Neural cell (in vitro differentiated cells): ENCODE measurements at regions not wholly inside any gene's neighbourhood (a gene's known extent, or its start where the extent isn't known, plus 50 kb on each side); places are given as distances from the start of the nearest gene placed in this dataset.

Experiments used
- H2AFZ ChIP-seq: fragments of 200-600, 300-800 bp; sonication (generic), shearing (Covaris generic); 2 replicates; pipeline ENCODE4 v1.6.0; 2014; ENCODE audit warnings: low read depth, mild to moderate bottlenecking, antibody characterized with exemption, low read length, moderate library complexity
- H3F3A ChIP-seq: fragments of 200-600 bp; shearing (Covaris generic); 2 replicates; pipeline ENCODE4 v1.6.1; 2016; ENCODE audit warnings: mild to moderate bottlenecking, moderate library complexity, mixed read lengths, antibody characterized with exemption, low read length; ENCODE audit not compliant: insufficient read depth, poor library complexity, severe bottlenecking
- H3K27ac ChIP-seq: fragments of 200-600, 300-800 bp; sonication (generic), shearing (Covaris generic); 2 replicates; pipeline ENCODE4 v1.5.1; 2014; ENCODE audit warnings: mild to moderate bottlenecking, low read length, moderate library complexity
- H3K27me3 ChIP-seq: fragments of 300-800, 200-600 bp; sonication (generic), shearing (Covaris generic); 2 replicates; pipeline ENCODE4 v1.6.0; 2014; ENCODE audit warnings: mild to moderate bottlenecking, low read depth, low read length, moderate library complexity; ENCODE audit not compliant: insufficient read depth
- H3K36me3 ChIP-seq: fragments of 300-800, 200-600 bp; sonication (generic), shearing (Covaris generic); 2 replicates; pipeline ENCODE4 v1.5.1; 2014; ENCODE audit warnings: mild to moderate bottlenecking, antibody characterized with exemption, low read length, moderate library complexity; ENCODE audit not compliant: insufficient read depth
- H3K4me2 ChIP-seq: fragments of 300-800, 200-600 bp; sonication (generic), shearing (Covaris generic); 2 replicates; pipeline ENCODE4 v1.6.0; 2014; ENCODE audit warnings: mild to moderate bottlenecking, low read length
- H3K4me3 ChIP-seq: fragments of 300-800, 200-600 bp; sonication (generic), shearing (Covaris generic); 2 replicates; pipeline ENCODE4 v1.5.1; 2014; ENCODE audit warnings: mild to moderate bottlenecking, low read length, moderate library complexity
- H3K79me2 ChIP-seq: fragments of 200-600 bp; shearing (Covaris generic); replicated peaks from 2 replicates; pipeline ENCODE4 v1.6.0; 2014; ENCODE audit warnings: mild to moderate bottlenecking, low read length, moderate library complexity; ENCODE audit not compliant: insufficient read depth
- H3K9ac ChIP-seq: fragments of 300-800, 200-600 bp; sonication (generic), shearing (Covaris generic); 2 replicates; pipeline ENCODE4 v1.6.1; 2016; ENCODE audit warnings: mild to moderate bottlenecking, low read length, mixed read lengths
- H3K9me2 ChIP-seq: fragments of 200-600 bp; shearing (Covaris generic); 2 replicates; pipeline ENCODE4 v1.6.1; 2016; ENCODE audit warnings: mild to moderate bottlenecking, low read length, mixed read lengths; ENCODE audit not compliant: insufficient read depth
- H3K9me3 ChIP-seq: fragments of 200-600, 300-800 bp; sonication (generic), shearing (Covaris generic); 2 replicates; pipeline ENCODE4 v1.6.1; 2016; ENCODE audit warnings: mild to moderate bottlenecking, mixed run types, low read length, moderate library complexity, mixed read lengths
- H4K20me1 ChIP-seq: fragments of 200-600 bp; shearing (Covaris generic); 2 replicates; pipeline ENCODE4 v1.6.1; 2016; ENCODE audit warnings: mild to moderate bottlenecking, mixed run types; ENCODE audit not compliant: insufficient read depth
- CTCF ChIP-seq: fragments of 450-650 bp; IDR thresholded peaks from 2 replicates; pipeline ENCODE4 v1.5.1; 2014; ENCODE audit warnings: antibody characterized with exemption, mild to moderate bottlenecking, moderate library complexity; ENCODE audit not compliant: poor library complexity, severe bottlenecking
- EP300 ChIP-seq: fragments of 450-650 bp; conservative IDR thresholded peaks from 2 replicates; pipeline ENCODE4 v1.6.1; 2014; ENCODE audit warnings: antibody characterized with exemption, mild to moderate bottlenecking, moderate library complexity; ENCODE audit not compliant: poor library complexity, severe bottlenecking
- EZH2 ChIP-seq: fragments of 200-600, 300-800 bp; shearing (Covaris generic), sonication (generic); IDR thresholded peaks from 2 replicates; pipeline ENCODE4 v1.6.1; 2014; ENCODE audit warnings: antibody characterized with exemption, low read length, borderline replicate concordance, mild to moderate bottlenecking; ENCODE audit not compliant: insufficient read depth, poor library complexity, severe bottlenecking
- MXI1 ChIP-seq: fragments of 450-650 bp; conservative IDR thresholded peaks from 2 replicates; pipeline ENCODE4 v1.6.1; 2014; ENCODE audit warnings: antibody characterized with exemption, mild to moderate bottlenecking; ENCODE audit not compliant: poor library complexity, severe bottlenecking
- POLR2AphosphoS5 ChIP-seq: IDR thresholded peaks from 2 replicates; pipeline ENCODE4 v1.6.1; 2012
- RAD21 ChIP-seq: fragments of 450-650 bp; conservative IDR thresholded peaks from 2 replicates; pipeline ENCODE4 v1.6.1; 2014; ENCODE audit warnings: antibody characterized with exemption, mild to moderate bottlenecking, moderate library complexity
- REST ChIP-seq: IDR thresholded peaks from 2 replicates; pipeline ENCODE4 v1.6.1; 2012; ENCODE audit warnings: borderline replicate concordance
- SMC3 ChIP-seq: fragments of 450-650 bp; conservative IDR thresholded peaks from 2 replicates; pipeline ENCODE4 v1.6.1; 2014; ENCODE audit warnings: antibody characterized with exemption, mild to moderate bottlenecking, moderate library complexity; ENCODE audit not compliant: poor library complexity
- TAF1 ChIP-seq: IDR thresholded peaks from 2 replicates; pipeline ENCODE4 v1.6.1; 2012; ENCODE audit warnings: low read depth

- Histone ChIP-seq H3F3A (no peaks in the 10 kb centered on the region), H3K4me3 (no peak overlapping the region), H3K36me3 (no peaks in the 10 kb centered on the region), H3K9ac (no peak overlapping the region), H3K27ac (no peak overlapping the region), H2AFZ (no peak overlapping the region), H3K9me3 (no peaks in the 10 kb centered on the region), H3K9me2 (no peaks in the 10 kb centered on the region), H3K4me2 (no peak overlapping the region), H3K27me3 (no peaks in the 10 kb centered on the region), H4K20me1 (no peaks in the 10 kb centered on the region), H3K79me2 (no peaks in the 10 kb centered on the region)
- TF ChIP-seq REST: no peak
- TF ChIP-seq EP300: no peak
- no peak for TF ChIP-seq RAD21
- no peak for TF ChIP-seq POLR2AphosphoS5
- TF ChIP-seq MXI1: no peak
- no peak for TF ChIP-seq CTCF
- no peak for TF ChIP-seq EZH2
- TF ChIP-seq SMC3: no peak
- no peak for TF ChIP-seq TAF1
Observed at GRCh38 chr6:144534180-144534579, 249.0 kb downstream of the UTRN start.

GRCh38 chr6:144535630-144536029, 250.5 kb downstream of the UTRN start:
- no peaks in the 10 kb centered on the region for H3K79me2 ChIP-seq
- no peak overlapping the region for H3K9ac ChIP-seq
- H3K4me3 ChIP-seq: no peak overlapping the region
- no peaks in the 10 kb centered on the region for H3K27me3 ChIP-seq
- no peaks in the 10 kb centered on the region for H3F3A ChIP-seq
- no peak for TF ChIP-seq REST
- no peak for TF ChIP-seq POLR2AphosphoS5
- no peak for TF ChIP-seq EP300
- no peak for TF ChIP-seq TAF1
- TF ChIP-seq MXI1: no peak
- no peak for TF ChIP-seq CTCF
- no peak for TF ChIP-seq SMC3
- no peak for TF ChIP-seq RAD21
- TF ChIP-seq EZH2: no peak
- H4K20me1 ChIP-seq: no peaks in the 10 kb centered on the region
- H3K27ac ChIP-seq: no peak overlapping the region
- no peak overlapping the region for H3K4me2 ChIP-seq
- H3K36me3 ChIP-seq: no peaks in the 10 kb centered on the region
- H3K9me2 ChIP-seq: no peaks in the 10 kb centered on the region
- no peak overlapping the region for H2AFZ ChIP-seq
- no peaks in the 10 kb centered on the region for H3K9me3 ChIP-seq
